Renal cortical epithelial cell (primary cell): ENCODE measurements at regions not wholly inside any gene's neighbourhood (a gene's known extent, or its start where the extent isn't known, plus 50 kb on each side); places are given as distances from the start of the nearest gene placed in this dataset.

Source experiments
- DNase-seq: peaks from one replicate; pipeline ENCODE4 v3.0.0-alpha.2; 2011; ENCODE audit warnings: low read depth

GRCh38 chr10:128614802-128615553 lies 488.8 kb upstream of the MKI67 start:
- no peak for DNase-seq

GRCh38 chr10:128617532-128617931 lies 491.3 kb upstream of the MKI67 start:
- DNase-seq, result no peak

GRCh38 chr10:128622706-128623105 lies 496.5 kb upstream of the MKI67 start:
- no peak for DNase-seq

GRCh38 chr10:128623776-128624175 lies 497.6 kb upstream of the MKI67 start:
- no peak for DNase-seq

GRCh38 chr10:128624656-128625530 lies 498.7 kb upstream of the MKI67 start:
- no peak for DNase-seq

GRCh38 chr10:128625926-128626325 lies 499.7 kb upstream of the MKI67 start:
- DNase-seq, result no peak

GRCh38 chr10:128626397-128627000 lies 500.3 kb upstream of the MKI67 start:
- DNase-seq, result no peak

- DNase-seq, result no peak
Observed at GRCh38 chr10:128627811-128628210, 501.6 kb upstream of the MKI67 start.

GRCh38 chr10:128628252-128628651 lies 502.0 kb upstream of the MKI67 start:
- no peak for DNase-seq

GRCh38 chr10:128629111-128630096 lies 503.2 kb upstream of the MKI67 start:
- DNase-seq, result peak; percentile 7

GRCh38 chr10:128630787-128631252 lies 504.6 kb upstream of the MKI67 start:
- no peak for DNase-seq

GRCh38 chr10:128631801-128632241 lies 505.6 kb upstream of the MKI67 start:
- DNase-seq, result peak; percentile 9

GRCh38 chr10:128632694-128633093 lies 506.5 kb upstream of the MKI67 start:
- no peak for DNase-seq

GRCh38 chr10:128633864-128634540 lies 507.8 kb upstream of the MKI67 start:
- DNase-seq, result no peak

- DNase-seq, result no peak
Observed at GRCh38 chr10:128642023-128642422, 515.8 kb upstream of the MKI67 start.

- DNase-seq, result no peak
Observed at GRCh38 chr10:128642502-128642901, 516.3 kb upstream of the MKI67 start.

- no peak for DNase-seq
Observed at GRCh38 chr10:128643658-128644057, 517.4 kb upstream of the MKI67 start.

- no peak for DNase-seq
Observed at GRCh38 chr10:128645486-128645885, 519.3 kb upstream of the MKI67 start.

- no peak for DNase-seq
Observed at GRCh38 chr10:128646956-128647355, 520.7 kb upstream of the MKI67 start.

GRCh38 chr10:128657548-128657947 lies 531.3 kb upstream of the MKI67 start:
- DNase-seq, result no peak

GRCh38 chr10:128660726-128661125 lies 534.5 kb upstream of the MKI67 start:
- DNase-seq, result no peak
